Loucy (cell line): ENCODE measurements at regions not wholly inside any gene's neighbourhood (a gene's known extent, or its start where the extent isn't known, plus 50 kb on each side); places are given as distances from the start of the nearest gene placed in this dataset.

ENCODE experiments used
- H2AFZ ChIP-seq: fragments of 200-600 bp; sonication (generic); 2 replicates; pipeline ENCODE4 v1.6.0; 2016; ENCODE audit warnings: antibody characterized with exemption, mild to moderate bottlenecking, low read length, moderate library complexity
- H3F3A ChIP-seq: fragments of 200-600 bp; 2 replicates; pipeline ENCODE4 v1.6.0; 2016; ENCODE audit warnings: antibody characterized with exemption, low read depth, mild to moderate bottlenecking
- H3K27me3 ChIP-seq: fragments of 200-600 bp; sonication (generic); 2 replicates; pipeline ENCODE4 v1.6.1; 2014; ENCODE audit warnings: low read length, mild to moderate bottlenecking; ENCODE audit not compliant: insufficient read depth, poor library complexity, severe bottlenecking
- H3K36me3 ChIP-seq: fragments of 200-600 bp; sonication (generic); 2 replicates; pipeline ENCODE4 v1.6.1; 2016; ENCODE audit warnings: low read length; ENCODE audit not compliant: insufficient read depth
- H3K4me1 ChIP-seq: fragments of 200-600 bp; sonication (generic); 2 replicates; pipeline ENCODE4 v1.5.1; 2014; ENCODE audit warnings: low read length, mild to moderate bottlenecking; ENCODE audit not compliant: insufficient read depth, poor library complexity, severe bottlenecking
- H3K4me2 ChIP-seq: fragments of 200-600 bp; sonication (generic); 2 replicates; pipeline ENCODE4 v1.6.0; 2014; ENCODE audit warnings: antibody characterized with exemption, low read length, low read depth, mild to moderate bottlenecking; ENCODE audit not compliant: poor library complexity, severe bottlenecking
- H3K4me3 ChIP-seq: fragments of 200-600 bp; sonication (generic); 2 replicates; pipeline ENCODE4 v1.5.1; 2014; ENCODE audit warnings: low read length, mild to moderate bottlenecking, mixed read lengths; ENCODE audit not compliant: poor library complexity, severe bottlenecking
- H3K79me2 ChIP-seq: fragments of 200-600 bp; sonication (generic); 2 replicates; pipeline ENCODE4 v1.6.1; 2014; ENCODE audit warnings: low read length; ENCODE audit not compliant: insufficient read depth
- H3K9ac ChIP-seq: fragments of 200-600 bp; sonication (generic); 2 replicates; pipeline ENCODE4 v1.6.0; 2014; ENCODE audit warnings: mild to moderate bottlenecking, low read depth, low read length, moderate library complexity; ENCODE audit not compliant: poor library complexity, severe bottlenecking
- H3K9me2 ChIP-seq: fragments of 200-600 bp; sonication (generic); replicated peaks from 2 replicates; pipeline ENCODE4 v1.6.1; 2016; ENCODE audit warnings: low read depth, low read length, mixed read lengths
- H3K9me3 ChIP-seq: fragments of 200-600 bp; sonication (generic); 2 replicates; pipeline ENCODE4 v1.6.1; 2014; ENCODE audit warnings: mild to moderate bottlenecking, antibody characterized with exemption, low read length, low read depth; ENCODE audit not compliant: insufficient read depth
- H4K20me1 ChIP-seq: fragments of 200-600 bp; sonication (generic); 2 replicates; pipeline ENCODE4 v1.6.0; 2014; ENCODE audit warnings: antibody characterized with exemption, low read length, mild to moderate bottlenecking; ENCODE audit not compliant: insufficient read depth, poor library complexity, severe bottlenecking
- EZH2phosphoT487 ChIP-seq: fragments of 200-600 bp; IDR thresholded peaks from 2 replicates; pipeline ENCODE4 v1.6.1; 2018; ENCODE audit warnings: antibody characterized with exemption, mild to moderate bottlenecking, moderate library complexity, borderline replicate concordance
- TF ChIP-seq, protein P1 (sequence below): fragments of 200-600 bp; sonication (generic); conservative IDR thresholded peaks from 2 replicates; pipeline ENCODE4 v1.5.1; 2014; ENCODE audit warnings: mild to moderate bottlenecking, antibody characterized with exemption, low read length

- H3K4me1 ChIP-seq, result peaks cover 7% of the 10 kb centered on the region
- H3K9ac ChIP-seq, result no peak overlapping the region
- no peaks in the 10 kb centered on the region for H3K27me3 ChIP-seq
- TF ChIP-seq, protein P1, sequence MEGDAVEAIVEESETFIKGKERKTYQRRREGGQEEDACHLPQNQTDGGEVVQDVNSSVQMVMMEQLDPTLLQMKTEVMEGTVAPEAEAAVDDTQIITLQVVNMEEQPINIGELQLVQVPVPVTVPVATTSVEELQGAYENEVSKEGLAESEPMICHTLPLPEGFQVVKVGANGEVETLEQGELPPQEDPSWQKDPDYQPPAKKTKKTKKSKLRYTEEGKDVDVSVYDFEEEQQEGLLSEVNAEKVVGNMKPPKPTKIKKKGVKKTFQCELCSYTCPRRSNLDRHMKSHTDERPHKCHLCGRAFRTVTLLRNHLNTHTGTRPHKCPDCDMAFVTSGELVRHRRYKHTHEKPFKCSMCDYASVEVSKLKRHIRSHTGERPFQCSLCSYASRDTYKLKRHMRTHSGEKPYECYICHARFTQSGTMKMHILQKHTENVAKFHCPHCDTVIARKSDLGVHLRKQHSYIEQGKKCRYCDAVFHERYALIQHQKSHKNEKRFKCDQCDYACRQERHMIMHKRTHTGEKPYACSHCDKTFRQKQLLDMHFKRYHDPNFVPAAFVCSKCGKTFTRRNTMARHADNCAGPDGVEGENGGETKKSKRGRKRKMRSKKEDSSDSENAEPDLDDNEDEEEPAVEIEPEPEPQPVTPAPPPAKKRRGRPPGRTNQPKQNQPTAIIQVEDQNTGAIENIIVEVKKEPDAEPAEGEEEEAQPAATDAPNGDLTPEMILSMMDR, result no peak
- no peak for TF ChIP-seq EZH2phosphoT487
- H3K9me3 ChIP-seq, result no peaks in the 10 kb centered on the region
- no peaks in the 10 kb centered on the region for H3K9me2 ChIP-seq
- no peak overlapping the region for H2AFZ ChIP-seq
- no peaks in the 10 kb centered on the region for H3F3A ChIP-seq
- H3K79me2 ChIP-seq, result no peaks in the 10 kb centered on the region
- no peaks in the 10 kb centered on the region for H4K20me1 ChIP-seq
- H3K4me3 ChIP-seq, result no peak overlapping the region
- H3K4me2 ChIP-seq, result no peak overlapping the region
- H3K36me3 ChIP-seq, result no peaks in the 10 kb centered on the region
These were observed 106.7 kb upstream of the DTNBP1 start for GRCh38 chr6:15769511-15770018.

DNA sequence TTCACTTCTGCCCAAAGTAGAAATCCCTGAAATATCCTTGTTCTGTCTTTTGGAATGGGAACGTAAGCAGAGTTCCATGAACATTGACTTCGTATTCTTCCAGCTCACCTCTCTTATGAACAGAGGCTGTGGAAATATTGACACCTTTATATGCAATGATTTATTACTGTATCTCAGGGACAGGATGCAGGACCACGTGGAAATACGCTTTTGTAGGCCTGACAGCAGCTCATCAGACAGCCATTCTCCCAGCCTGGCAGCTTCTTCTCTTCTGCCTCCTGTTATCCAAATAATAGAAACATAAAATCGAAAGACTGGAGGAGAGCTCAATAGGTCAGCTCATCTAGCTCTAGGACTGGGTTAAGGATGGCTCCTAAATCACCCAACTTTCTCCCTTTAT, 106.2 kb upstream of the DTNBP1 start:
- H3K27me3 ChIP-seq, result no peaks in the 10 kb centered on the region
- H4K20me1 ChIP-seq, result no peaks in the 10 kb centered on the region
- no peak overlapping the region for H3K9ac ChIP-seq
- no peaks in the 10 kb centered on the region for H3K36me3 ChIP-seq
- no peak for TF ChIP-seq EZH2phosphoT487
- TF ChIP-seq, protein P1, result no peak
- H3K9me3 ChIP-seq, result no peaks in the 10 kb centered on the region
- no peaks in the 10 kb centered on the region for H3K9me2 ChIP-seq
- H2AFZ ChIP-seq, result no peak overlapping the region
- H3F3A ChIP-seq, result no peaks in the 10 kb centered on the region
- no peak overlapping the region for H3K4me2 ChIP-seq
- peaks cover 7% of the 10 kb centered on the region for H3K4me1 ChIP-seq
- no peaks in the 10 kb centered on the region for H3K79me2 ChIP-seq
- no peak overlapping the region for H3K4me3 ChIP-seq

DNA sequence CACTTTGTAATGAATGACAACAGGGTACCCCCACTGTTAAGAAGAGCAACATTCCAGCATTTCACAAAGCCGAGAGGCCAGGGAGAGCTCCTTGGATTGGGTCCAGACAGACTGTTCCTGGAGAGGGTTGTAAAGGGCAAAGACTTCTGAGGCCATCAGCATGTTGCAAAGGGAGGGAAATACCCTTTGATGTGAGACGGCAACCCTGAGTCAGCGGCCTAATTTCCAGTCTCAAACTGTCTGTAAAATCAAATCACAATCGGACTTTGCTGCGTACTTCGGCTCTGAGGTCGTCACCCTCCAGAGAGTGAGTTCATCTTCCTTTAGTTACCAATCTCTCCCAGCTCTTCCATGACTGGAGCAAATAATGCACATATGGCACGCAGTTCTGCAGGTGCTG, 101.0 kb upstream of the DTNBP1 start:
- no peak overlapping the region for H3K4me2 ChIP-seq

More for the DNA sequence above, 101.0 kb upstream of the DTNBP1 start:
- H2AFZ ChIP-seq, result no peak overlapping the region
- no peaks in the 10 kb centered on the region for H3K27me3 ChIP-seq
- H3K9me3 ChIP-seq, result no peaks in the 10 kb centered on the region
- H3F3A ChIP-seq, result no peaks in the 10 kb centered on the region
- H3K4me3 ChIP-seq, result no peak overlapping the region
- no peaks in the 10 kb centered on the region for H3K36me3 ChIP-seq
- TF ChIP-seq EZH2phosphoT487, result no peak
- TF ChIP-seq, protein P1, result no peak
- H3K9me2 ChIP-seq, result no peaks in the 10 kb centered on the region
- no peaks in the 10 kb centered on the region for H3K4me1 ChIP-seq
- H4K20me1 ChIP-seq, result no peaks in the 10 kb centered on the region
- H3K9ac ChIP-seq, result no peak overlapping the region
- H3K79me2 ChIP-seq, result no peaks in the 10 kb centered on the region
